HepG2 (cell line): ENCODE measurements at regions not wholly inside any gene's neighbourhood (a gene's known extent, or its start where the extent isn't known, plus 50 kb on each side); places are given as distances from the start of the nearest gene placed in this dataset.

ENCODE experiments used
- ATAC-seq: fragments of 200-7000 bp; cut with Tn5 transposase; 3 replicates; pipeline ENCODE4 v1.9.1; 2020; ENCODE audit warnings: mild to moderate bottlenecking, moderate library complexity
- BruUV-seq: library from RNA; stranded (reverse); fragments of 400-500 nt; replicated peaks from 2 replicates; lab custom pipeline; 2021; lab: Mats Ljungman, UMichigan
- CTCF ChIA-PET: fragments of 300-600 bp; formaldehyde crosslinking; extraction: SDS; loops from one replicate; lab custom pipeline; 2021; ENCODE audit warnings: low total read pairs, inconsistent platforms, low intra/inter-chr PET ratio; lab: Yijun Ruan, JAX
- POLR2A ChIA-PET: fragments of 350-600 bp; sonication (Branson Sonifier 250); formaldehyde crosslinking; loops from one replicate; lab custom pipeline; 2020; ENCODE audit warnings: antibody characterized with exemption, inconsistent platforms; lab: Yijun Ruan, JAX
- DNase-seq: peaks from one replicate; pipeline ENCODE4 v3.0.0-alpha.2; 2015; ENCODE audit warnings: low spot score
- FAIRE-seq: peaks from 3 replicates; lab custom pipeline; 2011; peaks lifted over from hg19 to GRCh38; lab: Jason Lieb, UNC
- H2AFZ ChIP-seq: one replicate; pipeline ENCODE4 v1.6.1; 2011; ENCODE audit warnings: low read length, inconsistent platforms
- H3K27ac ChIP-seq: fragments of 300-600 bp; 3 replicates; pipeline ENCODE4 v1.8.0; 2011; ENCODE audit warnings: mixed run types, mild to moderate bottlenecking, mixed read lengths, low read length, inconsistent platforms; ENCODE audit not compliant: insufficient read depth; ENCODE audit errors: extremely low read length
- H3K27me3 ChIP-seq, 2 experiments: fragments of 200-600 bp in 1 of 2; 2 replicates in 1 of 2; 3 replicates in 1 of 2; pipeline versions ENCODE4 v1.6.0 to v1.8.0; 2011; ENCODE audit warnings: low read length in 2 of 2, mild to moderate bottlenecking in 2 of 2, moderate library complexity in 2 of 2, inconsistent platforms in 1 of 2; ENCODE audit not compliant: insufficient read depth in 2 of 2, control insufficient read depth in 1 of 2
- H3K36me3 ChIP-seq, 2 experiments: fragments of 200-600 bp in 1 of 2; replicated peaks in 1 of 2; 2 replicates in 1 of 2; 3 replicates in 1 of 2; pipeline versions ENCODE4 v1.5.1 to v1.8.0; 2011; ENCODE audit warnings: low read length in 2 of 2, inconsistent platforms in 1 of 2; ENCODE audit not compliant: insufficient read depth in 2 of 2, control insufficient read depth in 1 of 2
- H3K4me1 ChIP-seq: 2 replicates; pipeline ENCODE4 v1.5.1; 2012; ENCODE audit warnings: low read length, inconsistent platforms; ENCODE audit not compliant: insufficient read depth
- H3K4me2 ChIP-seq: 2 replicates; pipeline ENCODE4 v1.6.0; 2011; ENCODE audit warnings: low read depth, low read length, inconsistent platforms
- H3K4me3 ChIP-seq, 3 experiments: fragments of 200-600 bp in 1 of 3; sonication (generic), shearing (Covaris generic) in 1 of 3; replicated peaks in 1 of 3; 2 replicates each; pipeline ENCODE4 v1.5.1; 2011 to 2016; ENCODE audit warnings: low read length in 3 of 3, inconsistent platforms in 2 of 3, low read depth in 2 of 3, mild to moderate bottlenecking in 2 of 3, control low read depth in 1 of 3, mixed read lengths in 1 of 3; ENCODE audit not compliant: insufficient read depth in 1 of 3
- H3K79me2 ChIP-seq: one replicate; pipeline ENCODE4 v1.6.1; 2011; ENCODE audit warnings: low read length, inconsistent platforms; ENCODE audit not compliant: insufficient read depth
- H3K9ac ChIP-seq: 2 replicates; pipeline ENCODE4 v1.6.0; 2011; ENCODE audit warnings: mild to moderate bottlenecking, low read depth, low read length, inconsistent platforms; ENCODE audit not compliant: insufficient read depth
- H3K9me3 ChIP-seq: 2 replicates; pipeline ENCODE4 v1.5.1; 2012; ENCODE audit warnings: mild to moderate bottlenecking, low read length
- H4K20me1 ChIP-seq: 2 replicates; pipeline ENCODE4 v1.6.0; 2011; ENCODE audit warnings: inconsistent platforms, mild to moderate bottlenecking, low read length, moderate library complexity; ENCODE audit not compliant: insufficient read depth
- CEBPG ChIP-seq: IDR thresholded peaks from 2 replicates; pipeline ENCODE4 v1.6.1; 2016
- MAFK ChIP-seq, 2 experiments: IDR thresholded peaks in 1 of 2; conservative IDR thresholded peaks in 1 of 2; 2 replicates each; pipeline ENCODE4 v1.6.1; 2011; ENCODE audit warnings: improper control_type of control experiment in 2 of 2, low read length in 2 of 2
- POGZ ChIP-seq: sonication (generic); formaldehyde crosslinking; IDR thresholded peaks from 2 replicates; pipeline ENCODE4 v1.4.0; 2020; ENCODE audit warnings: mild to moderate bottlenecking, missing genetic modification reagents
- WGBS: methylation state at CpG from one replicate; pipeline ENCODE4 v1.1.6; 2017; ENCODE audit warnings: low lambda C conversion rate; 5-methylcytosine and 5-hydroxymethylcytosine counted together
- in situ Hi-C: cut with HindIII; loops from 2 replicates; pipeline ENCODE4 v1.10.0; 2017; ENCODE audit warnings: low pct_unique_long_range_greater_than_20kb; ENCODE audit not compliant: extremely low pct_ligation_motif_present
- intact Hi-C: fragments of 100-400 bp; cut with micrococcal nuclease; formaldehyde crosslinking; loops from one replicate; pipeline ENCODE4 v1.10.0; 2022; ENCODE audit not compliant: unreplicated experiment
- TF ChIP-seq, protein P1 (sequence below): sonication (generic); formaldehyde crosslinking; IDR thresholded peaks from 2 replicates; pipeline ENCODE4 v1.9.0; 2021; ENCODE audit warnings: mild to moderate bottlenecking, missing genetic modification reagents
- TF ChIP-seq, protein P2 (sequence below): sonication (generic); formaldehyde crosslinking; IDR thresholded peaks from 2 replicates; pipeline ENCODE4 v1.8.1; 2022; ENCODE audit warnings: low read depth, mild to moderate bottlenecking, missing genetic modification reagents
- TF ChIP-seq, protein P3 (sequence below): IDR thresholded peaks from 2 replicates; pipeline ENCODE4 v1.6.1; 2016; ENCODE audit warnings: mild to moderate bottlenecking
- TF ChIP-seq, protein P4 (sequence below): sonication (generic); formaldehyde crosslinking; conservative IDR thresholded peaks from 2 replicates; pipeline ENCODE4 v1.4.0; 2020; ENCODE audit warnings: missing genetic modification reagents
- TF ChIP-seq, protein P5 (sequence below): sonication (generic); formaldehyde crosslinking; IDR thresholded peaks from 2 replicates; pipeline ENCODE4 v1.9.0; 2022; ENCODE audit warnings: missing genetic modification reagents, mild to moderate bottlenecking, borderline replicate concordance

DNA sequence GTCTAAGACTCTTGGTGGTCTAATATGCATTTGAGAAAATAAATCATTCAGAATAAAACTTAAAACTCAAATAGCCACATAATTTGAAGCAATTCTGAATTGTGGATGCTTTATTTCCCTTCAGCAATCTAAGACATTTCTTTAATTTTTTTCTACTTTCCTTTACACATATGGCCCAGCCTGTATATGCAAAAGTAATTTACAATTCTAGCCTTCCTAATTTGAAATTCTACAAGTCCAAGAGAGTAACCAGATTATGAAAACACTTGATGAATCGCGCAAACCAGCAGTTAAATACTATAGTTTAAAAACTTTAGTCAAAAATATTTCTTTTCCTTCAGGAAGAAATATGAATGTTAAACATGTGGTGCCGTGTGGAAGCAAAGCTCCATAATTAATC, 1014.2 kb downstream of the TUSC7 start (continued):
- TF ChIP-seq, protein P1, sequence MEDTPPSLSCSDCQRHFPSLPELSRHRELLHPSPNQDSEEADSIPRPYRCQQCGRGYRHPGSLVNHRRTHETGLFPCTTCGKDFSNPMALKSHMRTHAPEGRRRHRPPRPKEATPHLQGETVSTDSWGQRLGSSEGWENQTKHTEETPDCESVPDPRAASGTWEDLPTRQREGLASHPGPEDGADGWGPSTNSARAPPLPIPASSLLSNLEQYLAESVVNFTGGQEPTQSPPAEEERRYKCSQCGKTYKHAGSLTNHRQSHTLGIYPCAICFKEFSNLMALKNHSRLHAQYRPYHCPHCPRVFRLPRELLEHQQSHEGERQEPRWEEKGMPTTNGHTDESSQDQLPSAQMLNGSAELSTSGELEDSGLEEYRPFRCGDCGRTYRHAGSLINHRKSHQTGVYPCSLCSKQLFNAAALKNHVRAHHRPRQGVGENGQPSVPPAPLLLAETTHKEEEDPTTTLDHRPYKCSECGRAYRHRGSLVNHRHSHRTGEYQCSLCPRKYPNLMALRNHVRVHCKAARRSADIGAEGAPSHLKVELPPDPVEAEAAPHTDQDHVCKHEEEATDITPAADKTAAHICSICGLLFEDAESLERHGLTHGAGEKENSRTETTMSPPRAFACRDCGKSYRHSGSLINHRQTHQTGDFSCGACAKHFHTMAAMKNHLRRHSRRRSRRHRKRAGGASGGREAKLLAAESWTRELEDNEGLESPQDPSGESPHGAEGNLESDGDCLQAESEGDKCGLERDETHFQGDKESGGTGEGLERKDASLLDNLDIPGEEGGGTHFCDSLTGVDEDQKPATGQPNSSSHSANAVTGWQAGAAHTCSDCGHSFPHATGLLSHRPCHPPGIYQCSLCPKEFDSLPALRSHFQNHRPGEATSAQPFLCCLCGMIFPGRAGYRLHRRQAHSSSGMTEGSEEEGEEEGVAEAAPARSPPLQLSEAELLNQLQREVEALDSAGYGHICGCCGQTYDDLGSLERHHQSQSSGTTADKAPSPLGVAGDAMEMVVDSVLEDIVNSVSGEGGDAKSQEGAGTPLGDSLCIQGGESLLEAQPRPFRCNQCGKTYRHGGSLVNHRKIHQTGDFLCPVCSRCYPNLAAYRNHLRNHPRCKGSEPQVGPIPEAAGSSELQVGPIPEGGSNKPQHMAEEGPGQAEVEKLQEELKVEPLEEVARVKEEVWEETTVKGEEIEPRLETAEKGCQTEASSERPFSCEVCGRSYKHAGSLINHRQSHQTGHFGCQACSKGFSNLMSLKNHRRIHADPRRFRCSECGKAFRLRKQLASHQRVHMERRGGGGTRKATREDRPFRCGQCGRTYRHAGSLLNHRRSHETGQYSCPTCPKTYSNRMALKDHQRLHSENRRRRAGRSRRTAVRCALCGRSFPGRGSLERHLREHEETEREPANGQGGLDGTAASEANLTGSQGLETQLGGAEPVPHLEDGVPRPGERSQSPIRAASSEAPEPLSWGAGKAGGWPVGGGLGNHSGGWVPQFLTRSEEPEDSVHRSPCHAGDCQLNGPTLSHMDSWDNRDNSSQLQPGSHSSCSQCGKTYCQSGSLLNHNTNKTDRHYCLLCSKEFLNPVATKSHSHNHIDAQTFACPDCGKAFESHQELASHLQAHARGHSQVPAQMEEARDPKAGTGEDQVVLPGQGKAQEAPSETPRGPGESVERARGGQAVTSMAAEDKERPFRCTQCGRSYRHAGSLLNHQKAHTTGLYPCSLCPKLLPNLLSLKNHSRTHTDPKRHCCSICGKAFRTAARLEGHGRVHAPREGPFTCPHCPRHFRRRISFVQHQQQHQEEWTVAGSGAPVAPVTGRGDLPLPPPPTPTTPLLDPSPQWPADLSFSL (CRISPR knock-in tag) = no peak
- no peak for TF ChIP-seq CEBPG
- TF ChIP-seq, protein P2, sequence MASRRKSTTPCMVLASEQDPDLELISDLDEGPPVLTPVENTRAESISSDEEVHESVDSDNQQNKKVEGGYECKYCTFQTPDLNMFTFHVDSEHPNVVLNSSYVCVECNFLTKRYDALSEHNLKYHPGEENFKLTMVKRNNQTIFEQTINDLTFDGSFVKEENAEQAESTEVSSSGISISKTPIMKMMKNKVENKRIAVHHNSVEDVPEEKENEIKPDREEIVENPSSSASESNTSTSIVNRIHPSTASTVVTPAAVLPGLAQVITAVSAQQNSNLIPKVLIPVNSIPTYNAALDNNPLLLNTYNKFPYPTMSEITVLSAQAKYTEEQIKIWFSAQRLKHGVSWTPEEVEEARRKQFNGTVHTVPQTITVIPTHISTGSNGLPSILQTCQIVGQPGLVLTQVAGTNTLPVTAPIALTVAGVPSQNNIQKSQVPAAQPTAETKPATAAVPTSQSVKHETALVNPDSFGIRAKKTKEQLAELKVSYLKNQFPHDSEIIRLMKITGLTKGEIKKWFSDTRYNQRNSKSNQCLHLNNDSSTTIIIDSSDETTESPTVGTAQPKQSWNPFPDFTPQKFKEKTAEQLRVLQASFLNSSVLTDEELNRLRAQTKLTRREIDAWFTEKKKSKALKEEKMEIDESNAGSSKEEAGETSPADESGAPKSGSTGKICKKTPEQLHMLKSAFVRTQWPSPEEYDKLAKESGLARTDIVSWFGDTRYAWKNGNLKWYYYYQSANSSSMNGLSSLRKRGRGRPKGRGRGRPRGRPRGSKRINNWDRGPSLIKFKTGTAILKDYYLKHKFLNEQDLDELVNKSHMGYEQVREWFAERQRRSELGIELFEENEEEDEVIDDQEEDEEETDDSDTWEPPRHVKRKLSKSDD = no peak

DNA sequence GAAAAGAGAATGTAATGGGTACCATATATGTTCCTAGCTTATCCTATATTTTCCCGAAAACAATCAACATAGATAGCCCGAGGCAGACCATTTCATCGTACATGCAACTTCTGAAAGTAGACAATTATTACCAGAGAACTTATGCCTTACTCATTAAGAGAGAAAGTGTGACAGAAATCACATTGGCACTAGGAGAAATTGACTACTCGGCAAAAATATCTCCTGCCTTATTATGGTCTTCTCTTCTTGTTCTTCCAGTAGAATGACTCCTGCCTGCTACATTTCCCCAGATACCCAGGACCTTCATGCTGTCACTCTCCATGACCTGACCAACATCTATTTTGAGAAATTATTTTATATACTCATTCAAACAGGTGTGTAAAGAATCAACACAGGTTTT, 1015.7 kb downstream of the TUSC7 start:
- no peaks in the 10 kb centered on the region for H3K4me1 ChIP-seq
- intact Hi-C loops (no loop called here), in situ Hi-C loops (no loop called here)
- H3K4me2 ChIP-seq = no peak overlapping the region
- H3K9ac ChIP-seq = no peak overlapping the region
- POLR2A ChIA-PET = no interaction called here
- no peak overlapping the region for H3K27ac ChIP-seq
- DNase-seq (no peak), FAIRE-seq (no peak), ATAC-seq (no peak)
- H3K36me3 ChIP-seq = no peaks in the 10 kb centered on the region
- no peaks in the 10 kb centered on the region for H3K9me3 ChIP-seq
- no peaks in the 10 kb centered on the region for H3K79me2 ChIP-seq
- no peaks in the 10 kb centered on the region for H3K27me3 ChIP-seq
- no peak overlapping the region for H2AFZ ChIP-seq
- CTCF ChIA-PET = no interaction called here
- 1% methylated on average over 4 of the region's 4 CpGs for WGBS
- H3K4me3 ChIP-seq = no peak overlapping the region
- no TSS peak for BruUV-seq
- no peaks in the 10 kb centered on the region for H4K20me1 ChIP-seq
- TF ChIP-seq POGZ (CRISPR knock-in tag) (no peak), MAFK (conservative IDR thresholded peaks at IDR 0.05 in 1 of 2, IDR thresholded peaks at IDR 0.05 in 1 of 2; ENCODE audit: low read length in 2 of 2) (peak in 1 of 2 experiments; percentile 27; a peak in 2 of 4 replicates)
- TF ChIP-seq, protein P3, sequence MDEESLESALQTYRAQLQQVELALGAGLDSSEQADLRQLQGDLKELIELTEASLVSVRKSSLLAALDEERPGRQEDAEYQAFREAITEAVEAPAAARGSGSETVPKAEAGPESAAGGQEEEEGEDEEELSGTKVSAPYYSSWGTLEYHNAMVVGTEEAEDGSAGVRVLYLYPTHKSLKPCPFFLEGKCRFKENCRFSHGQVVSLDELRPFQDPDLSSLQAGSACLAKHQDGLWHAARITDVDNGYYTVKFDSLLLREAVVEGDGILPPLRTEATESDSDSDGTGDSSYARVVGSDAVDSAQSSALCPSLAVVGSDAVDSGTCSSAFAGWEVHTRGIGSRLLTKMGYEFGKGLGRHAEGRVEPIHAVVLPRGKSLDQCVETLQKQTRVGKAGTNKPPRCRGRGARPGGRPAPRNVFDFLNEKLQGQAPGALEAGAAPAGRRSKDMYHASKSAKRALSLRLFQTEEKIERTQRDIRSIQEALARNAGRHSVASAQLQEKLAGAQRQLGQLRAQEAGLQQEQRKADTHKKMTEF (CRISPR knock-in tag) = no peak
- TF ChIP-seq, protein P4, sequence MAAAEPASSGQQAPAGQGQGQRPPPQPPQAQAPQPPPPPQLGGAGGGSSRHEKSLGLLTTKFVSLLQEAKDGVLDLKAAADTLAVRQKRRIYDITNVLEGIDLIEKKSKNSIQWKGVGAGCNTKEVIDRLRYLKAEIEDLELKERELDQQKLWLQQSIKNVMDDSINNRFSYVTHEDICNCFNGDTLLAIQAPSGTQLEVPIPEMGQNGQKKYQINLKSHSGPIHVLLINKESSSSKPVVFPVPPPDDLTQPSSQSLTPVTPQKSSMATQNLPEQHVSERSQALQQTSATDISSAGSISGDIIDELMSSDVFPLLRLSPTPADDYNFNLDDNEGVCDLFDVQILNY = no peak
- TF ChIP-seq, protein P5, sequence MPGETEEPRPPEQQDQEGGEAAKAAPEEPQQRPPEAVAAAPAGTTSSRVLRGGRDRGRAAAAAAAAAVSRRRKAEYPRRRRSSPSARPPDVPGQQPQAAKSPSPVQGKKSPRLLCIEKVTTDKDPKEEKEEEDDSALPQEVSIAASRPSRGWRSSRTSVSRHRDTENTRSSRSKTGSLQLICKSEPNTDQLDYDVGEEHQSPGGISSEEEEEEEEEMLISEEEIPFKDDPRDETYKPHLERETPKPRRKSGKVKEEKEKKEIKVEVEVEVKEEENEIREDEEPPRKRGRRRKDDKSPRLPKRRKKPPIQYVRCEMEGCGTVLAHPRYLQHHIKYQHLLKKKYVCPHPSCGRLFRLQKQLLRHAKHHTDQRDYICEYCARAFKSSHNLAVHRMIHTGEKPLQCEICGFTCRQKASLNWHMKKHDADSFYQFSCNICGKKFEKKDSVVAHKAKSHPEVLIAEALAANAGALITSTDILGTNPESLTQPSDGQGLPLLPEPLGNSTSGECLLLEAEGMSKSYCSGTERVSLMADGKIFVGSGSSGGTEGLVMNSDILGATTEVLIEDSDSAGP = no peak
